NCI-H2227 (cell line): ENCODE measurements at regions not wholly inside any gene's neighbourhood (a gene's known extent, or its start where the extent isn't known, plus 50 kb on each side); places are given as distances from the start of the nearest gene placed in this dataset.
"Not testable (repeated sequence)": the region's sequence is repeated elsewhere in the genome, so short reads cannot be mapped to it uniquely, and the experiment has no call there.

Experiments used
- DNase-seq: peaks from one replicate; lab custom pipeline; 2025; ENCODE audit not compliant: unreplicated experiment; lab: John Stamatoyannopoulos, UW

DNA sequence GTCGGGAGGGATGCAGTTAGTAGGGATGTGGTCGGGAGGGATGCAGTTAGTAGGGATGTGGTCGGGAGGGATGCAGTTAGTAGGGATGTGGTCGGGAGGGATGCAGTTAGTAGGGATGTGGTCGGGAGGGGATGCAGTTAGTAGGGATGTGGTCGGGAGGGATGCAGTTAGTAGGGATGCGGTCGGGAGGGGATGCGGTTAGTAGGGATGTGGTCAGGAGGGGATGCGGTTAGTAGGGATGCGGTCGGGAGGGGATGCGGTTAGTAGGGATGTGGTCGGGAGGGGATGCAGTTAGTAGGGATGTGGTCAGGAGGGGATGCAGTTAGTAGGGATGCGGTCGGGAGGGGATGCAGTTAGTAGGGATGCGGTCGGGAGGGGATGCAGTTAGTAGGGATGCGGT lies 96.2 kb downstream of the BDH1 start:
- not testable (repeated sequence) for DNase-seq

DNA sequence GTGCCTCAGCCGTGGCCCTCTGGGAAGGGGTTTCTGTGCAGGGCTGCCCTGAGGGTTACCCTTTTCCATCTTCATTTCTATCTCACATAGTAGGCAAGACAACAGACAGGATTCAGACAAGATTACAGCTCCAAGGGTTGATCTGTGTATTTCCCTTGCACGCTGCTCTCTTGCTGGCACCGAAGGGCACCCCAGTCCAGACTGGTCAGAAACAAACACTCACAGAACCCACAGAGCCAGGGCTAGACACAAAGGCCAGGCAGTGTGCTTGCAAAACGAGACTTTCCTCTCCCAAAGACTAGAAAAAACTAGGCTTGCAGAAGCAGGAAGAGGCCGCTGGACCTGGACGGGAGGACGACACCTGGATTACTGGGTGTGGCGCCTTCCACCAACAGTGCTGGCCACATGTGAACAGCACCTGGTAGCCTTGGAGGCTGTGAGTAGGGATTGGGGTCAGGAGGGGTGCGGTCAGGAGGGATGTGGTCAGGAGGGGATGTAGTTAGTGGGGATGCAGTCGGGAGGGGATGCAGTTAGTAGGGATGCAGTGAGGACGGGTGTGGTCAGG lies 96.8 kb downstream of the BDH1 start:
- DNase-seq, result no peak

DNA sequence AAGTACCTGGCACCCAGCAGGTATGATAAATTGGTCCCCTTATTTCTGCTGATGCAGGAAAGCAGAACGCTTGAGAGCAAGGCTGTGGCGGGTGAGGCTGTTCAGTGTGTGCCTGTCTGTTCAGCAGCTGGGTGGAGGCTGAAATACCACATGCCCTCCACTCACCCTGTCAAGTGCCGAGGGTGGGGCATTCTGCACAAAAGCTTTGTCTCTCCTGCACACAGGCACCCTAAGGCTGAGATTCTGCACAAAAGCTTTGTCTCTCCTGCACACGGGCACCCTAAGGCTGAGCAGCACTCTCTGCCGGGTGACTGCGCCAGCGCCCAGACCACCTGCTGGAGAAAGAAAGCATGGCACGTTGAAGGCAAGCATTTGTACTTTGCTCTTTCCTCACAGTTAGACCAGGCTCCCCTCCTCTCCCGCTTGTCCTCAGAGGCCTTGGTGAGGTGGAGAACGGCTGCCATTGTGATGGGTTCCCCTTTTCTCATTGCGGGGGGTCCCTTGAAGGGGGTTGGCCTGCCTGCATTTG lies 97.5 kb downstream of the BDH1 start:
- DNase-seq, result no peak

DNA sequence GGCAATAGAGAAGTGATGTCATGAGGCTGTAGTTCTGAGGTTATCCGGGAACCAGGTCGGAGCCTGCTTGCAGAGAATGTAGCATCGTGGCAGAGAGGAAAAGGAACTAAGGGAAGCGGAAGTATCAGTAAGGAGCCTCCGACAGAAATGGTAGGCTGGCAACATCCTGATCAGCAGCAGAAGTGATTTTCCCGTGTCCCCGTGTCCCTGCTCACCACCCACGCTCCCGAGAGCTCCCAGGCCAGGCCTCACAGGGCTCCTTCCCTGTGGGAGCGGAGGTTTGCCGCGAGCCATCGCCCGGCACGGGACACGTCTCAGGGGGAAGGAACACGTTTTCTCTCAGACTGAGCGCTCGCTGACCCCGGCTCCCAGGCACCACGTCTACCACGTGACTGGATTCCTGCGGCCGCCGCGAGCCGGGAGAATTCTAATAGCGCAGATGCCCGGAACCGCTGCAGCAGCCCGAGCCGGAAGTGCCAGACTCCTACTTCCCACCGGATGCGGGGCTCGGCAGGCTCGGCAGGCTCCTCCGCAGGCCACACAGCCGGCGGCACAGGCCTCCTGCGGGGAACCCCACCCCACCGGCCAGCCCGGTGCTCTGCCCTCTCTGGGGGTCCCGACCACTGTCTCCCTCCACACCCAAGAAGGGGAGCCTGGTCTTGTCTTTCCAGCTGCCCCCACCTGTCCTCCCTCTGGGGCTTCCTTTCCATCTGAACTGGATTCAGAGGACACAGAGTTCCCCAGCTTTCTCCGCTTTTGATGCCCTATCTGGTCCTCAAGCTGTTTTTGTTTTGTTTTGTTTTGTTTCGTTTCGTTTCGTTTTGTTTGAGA lies 99.3 kb downstream of the BDH1 start:
- DNase-seq, result no peak

DNA sequence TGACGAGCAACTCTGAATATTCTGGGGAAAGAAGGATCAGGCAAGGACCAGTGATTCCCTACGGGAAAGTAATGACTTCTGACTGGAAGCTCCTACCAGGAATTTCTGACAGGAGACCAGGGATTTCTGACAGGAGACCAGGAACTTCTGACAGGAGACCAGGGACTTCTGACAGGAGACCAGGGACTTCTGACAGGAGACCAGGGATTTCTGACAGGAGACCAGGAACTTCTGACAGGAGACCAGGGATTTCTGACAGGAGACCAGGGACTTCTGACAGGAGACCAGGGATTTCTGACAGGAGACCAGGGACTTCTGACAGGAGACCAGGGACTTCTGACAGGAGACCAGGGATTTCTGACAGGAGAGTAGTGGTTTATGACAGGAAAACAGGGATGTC lies 100.9 kb downstream of the BDH1 start:
- not testable (repeated sequence) for DNase-seq

DNA sequence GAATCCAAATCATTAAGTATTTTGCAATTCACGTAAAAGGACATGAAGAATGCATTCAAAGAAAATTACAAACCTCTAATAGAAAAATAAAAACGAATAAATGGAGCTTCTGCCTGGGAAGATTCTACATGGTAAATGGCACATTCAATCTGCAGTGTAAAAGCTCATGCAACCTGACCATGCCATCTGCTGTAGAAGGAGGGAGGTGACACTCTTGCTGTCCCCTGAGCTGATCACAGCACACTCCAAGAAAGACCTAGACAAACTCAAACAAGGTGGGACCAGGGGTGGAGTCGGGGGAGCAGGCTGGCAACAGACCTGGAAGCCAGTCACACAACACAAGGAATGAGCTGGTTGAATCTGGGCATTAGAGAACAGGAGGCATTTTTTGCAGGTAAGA lies 101.8 kb downstream of the BDH1 start:
- DNase-seq, result no peak

DNA sequence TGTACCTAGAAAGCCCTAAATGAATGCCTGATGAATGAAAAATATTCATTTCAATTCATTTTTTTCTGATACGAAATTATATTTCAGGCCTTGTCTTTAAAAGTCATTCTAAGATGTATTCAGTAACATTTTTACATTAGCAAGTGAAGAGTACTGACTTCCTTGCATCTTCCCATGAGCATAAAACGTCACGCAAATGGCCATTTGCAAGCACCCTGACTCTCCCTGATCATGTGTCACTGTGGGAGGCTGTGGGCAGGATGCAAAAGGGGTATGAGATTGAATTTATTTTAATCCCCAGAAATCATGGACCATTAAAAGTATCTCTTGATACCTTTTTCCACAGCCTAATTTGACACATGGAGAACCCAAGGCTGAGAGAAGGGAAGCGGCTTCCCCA lies 105.0 kb downstream of the BDH1 start:
- no peak for DNase-seq

DNA sequence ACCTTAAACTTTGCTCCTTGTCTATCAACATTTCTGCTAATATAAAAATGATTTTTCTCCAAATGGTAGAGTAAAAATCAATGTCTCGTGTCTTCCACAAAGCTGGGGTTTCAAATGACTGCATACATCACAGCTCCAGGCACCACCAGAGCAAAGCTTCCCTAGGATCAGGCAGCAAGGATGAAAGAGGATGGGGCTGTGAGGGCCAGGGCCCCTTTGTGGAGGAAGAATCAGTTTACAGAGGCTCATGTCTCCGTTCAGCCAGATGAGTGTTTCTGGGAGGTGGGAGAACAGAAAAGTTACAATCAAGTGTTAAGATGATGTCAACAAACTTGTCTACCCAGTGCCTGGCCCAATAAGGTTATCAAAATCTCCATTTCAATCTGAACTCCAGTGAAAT lies 105.5 kb downstream of the BDH1 start:
- no peak for DNase-seq

DNA sequence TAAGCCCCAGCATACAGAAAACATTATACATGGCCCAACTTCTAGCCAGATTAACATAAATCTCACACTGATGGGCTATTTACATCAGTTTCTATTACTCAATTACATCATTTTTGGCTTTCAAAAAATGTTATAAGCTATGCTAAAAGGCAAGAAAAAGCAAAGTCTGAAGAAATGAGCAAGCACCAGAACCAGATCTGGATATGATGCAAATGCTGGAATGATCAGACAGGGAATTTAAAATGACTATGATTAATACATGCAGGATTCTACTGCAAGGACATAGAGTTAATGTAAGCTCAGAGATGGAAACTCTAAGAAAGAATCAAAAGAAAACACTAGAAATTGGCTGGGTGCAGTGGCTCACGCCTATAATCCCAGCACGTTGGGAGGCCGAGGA lies 106.6 kb downstream of the BDH1 start:
- not testable (repeated sequence) for DNase-seq

DNA sequence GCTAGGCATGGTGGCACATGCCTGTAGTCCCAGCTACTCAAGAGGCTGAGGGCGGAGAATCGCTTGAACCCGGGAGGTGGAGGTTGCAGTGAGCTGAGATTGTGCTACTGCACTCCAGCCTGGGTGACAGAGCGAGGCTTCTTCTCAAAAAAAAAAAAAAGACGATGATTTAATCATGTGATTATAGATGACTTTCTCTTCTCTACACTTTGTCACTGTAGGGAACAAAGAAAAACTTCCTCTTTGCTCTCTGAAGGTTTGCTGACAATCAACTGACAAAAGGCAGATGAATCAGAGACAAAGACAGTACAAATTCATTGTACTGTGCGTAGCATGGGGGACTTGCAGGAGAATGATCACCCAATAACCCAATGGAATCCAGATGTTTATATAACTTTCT lies 108.0 kb downstream of the BDH1 start:
- DNase-seq, result not testable (repeated sequence)

DNA sequence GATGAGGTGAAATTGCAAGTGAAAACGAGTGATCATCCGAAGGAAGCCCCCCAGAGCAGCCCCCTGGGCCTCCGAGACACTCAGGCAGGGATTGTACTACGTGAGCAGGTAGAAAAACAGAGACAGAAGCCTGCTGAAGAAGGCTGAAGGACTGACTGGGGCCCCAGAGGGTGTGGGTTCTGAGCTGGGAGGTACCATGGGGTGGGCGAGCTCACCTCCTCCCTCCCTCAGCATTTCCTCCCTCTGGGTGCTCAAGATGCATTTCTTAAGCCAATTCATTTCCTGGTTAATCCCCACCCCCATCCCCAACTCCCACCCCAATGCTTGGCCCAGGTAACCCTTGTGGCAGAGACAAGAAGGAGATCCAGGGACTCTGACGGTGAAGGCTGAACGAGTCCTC lies 108.7 kb downstream of the BDH1 start:
- DNase-seq, result no peak

DNA sequence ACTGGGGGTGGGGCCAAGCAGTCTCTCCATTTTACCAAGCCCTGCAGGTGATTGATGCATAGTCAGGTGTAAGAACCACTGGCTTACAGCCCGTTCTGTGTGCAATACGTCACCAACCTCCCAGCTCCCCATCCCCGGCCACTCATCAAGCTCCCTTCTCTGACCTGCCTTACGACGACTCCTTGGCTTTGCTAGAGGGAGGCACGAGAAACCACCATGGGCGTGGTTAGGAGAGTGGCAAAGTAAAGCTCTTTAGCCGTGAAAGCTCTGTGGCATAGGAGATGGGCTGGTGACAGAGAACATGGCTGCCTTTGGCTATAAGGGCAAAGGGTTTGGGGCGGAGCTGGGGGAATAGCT lies 109.1 kb downstream of the BDH1 start:
- no peak for DNase-seq

DNA sequence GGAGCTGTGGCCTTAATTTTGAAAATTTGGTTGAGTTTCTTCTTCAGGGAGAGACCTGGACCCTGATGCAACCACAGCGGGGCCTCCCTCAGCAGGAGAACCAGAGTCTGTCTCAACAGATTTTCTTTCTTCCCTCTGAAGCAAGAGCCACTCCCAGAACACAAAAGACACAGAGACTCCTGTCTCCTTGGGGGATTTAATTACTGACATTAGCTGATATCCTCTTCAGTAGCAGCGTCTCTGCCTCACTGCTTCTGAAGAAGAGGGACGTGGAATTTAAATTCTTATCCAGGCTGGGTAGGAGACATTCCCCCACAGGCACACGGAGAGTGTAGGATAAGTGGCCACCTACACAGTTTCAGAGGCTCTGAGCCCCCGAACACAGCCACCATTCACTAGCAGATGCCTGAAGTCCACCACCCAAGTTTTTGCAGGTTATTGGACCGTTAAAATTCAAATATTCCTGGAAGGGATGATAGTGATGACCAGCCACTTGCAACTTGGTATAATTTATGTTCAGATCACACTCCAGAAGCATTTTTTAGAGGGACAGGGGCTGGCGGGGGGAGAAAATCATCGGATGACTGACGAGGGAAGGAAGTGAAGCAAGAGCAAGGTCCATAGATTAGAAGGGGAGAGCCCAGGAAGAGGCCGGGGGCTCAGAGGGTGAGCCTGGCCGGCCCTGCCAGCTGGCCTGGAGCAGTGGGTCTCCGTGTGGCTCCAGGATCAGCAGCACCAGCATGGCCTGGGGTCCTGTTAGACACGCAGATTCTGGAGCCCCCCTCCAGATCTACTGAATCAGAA lies 109.7 kb downstream of the BDH1 start:
- no peak for DNase-seq

DNA sequence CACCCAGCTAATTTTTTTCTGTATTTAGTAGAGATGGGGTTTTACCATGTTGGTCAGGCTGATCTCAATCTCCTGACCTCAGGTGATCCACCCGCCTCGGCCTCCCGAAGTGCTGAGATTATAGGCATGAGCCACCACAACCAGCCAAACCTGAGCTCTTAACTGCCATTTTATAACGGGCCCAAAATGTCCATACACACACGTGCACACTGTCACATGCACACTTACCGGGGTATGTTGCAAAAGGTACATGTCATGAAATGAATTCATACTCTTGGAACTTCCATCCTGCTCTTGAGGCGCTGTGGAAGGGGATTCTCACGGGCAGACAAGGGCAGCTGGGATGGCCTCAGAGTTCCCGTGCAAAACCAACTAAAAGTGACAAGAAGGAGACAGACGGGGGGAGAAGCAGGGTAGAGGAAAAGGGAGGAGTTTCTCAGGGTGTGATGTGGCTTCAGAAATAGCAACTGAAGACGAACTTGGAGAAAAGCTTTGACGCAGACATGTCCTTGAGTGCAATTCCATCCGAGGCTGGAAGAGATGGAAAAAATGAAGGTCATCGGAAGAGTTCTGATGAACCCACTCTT lies 110.9 kb downstream of the BDH1 start:
- DNase-seq, result no peak

DNA sequence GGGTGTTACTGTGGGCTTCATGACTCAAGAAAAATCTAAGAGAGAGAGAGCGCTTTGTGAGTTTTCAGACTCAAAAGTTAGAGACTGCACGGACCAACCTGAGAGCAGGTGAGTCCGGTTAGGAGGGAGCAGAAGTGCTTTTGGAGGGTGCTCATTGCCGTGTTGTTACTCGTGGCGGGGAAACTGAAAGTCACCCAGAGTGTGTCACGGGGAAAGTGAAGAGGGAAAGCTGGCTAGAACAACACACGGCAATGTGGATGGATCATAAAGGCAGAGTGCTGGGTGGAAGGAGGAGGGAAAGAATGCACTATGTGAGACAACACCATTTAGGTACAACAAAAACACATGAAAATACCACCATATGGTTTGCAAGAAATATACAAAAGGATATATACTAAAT lies 112.3 kb downstream of the BDH1 start:
- no peak for DNase-seq

DNA sequence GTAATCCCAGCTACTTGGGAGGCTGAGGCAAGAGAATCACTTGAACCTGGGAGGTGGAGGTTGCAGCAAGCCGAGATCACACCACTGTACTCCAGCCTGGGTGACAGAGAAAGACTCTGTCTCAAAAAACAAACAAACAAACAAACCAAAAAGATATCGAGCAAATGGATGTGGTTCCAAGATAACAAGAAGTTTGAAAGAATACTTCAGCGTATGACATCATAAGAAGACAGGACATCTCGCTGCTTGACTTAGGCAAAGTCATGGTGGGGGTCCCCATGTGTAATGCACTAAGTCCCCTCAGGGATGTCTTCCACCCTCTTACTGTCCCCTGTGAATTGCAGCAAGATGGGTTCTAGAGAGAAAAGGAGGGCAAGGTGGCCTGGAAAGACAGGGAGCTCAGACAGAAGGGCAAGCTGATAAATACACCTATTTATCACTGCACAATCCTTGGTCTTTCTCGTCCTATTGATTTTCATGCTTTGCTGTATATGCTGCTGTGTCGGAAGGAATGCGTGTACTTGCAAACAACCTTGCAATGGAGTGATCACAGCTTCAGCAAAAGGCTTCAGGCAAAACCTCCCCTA lies 115.0 kb downstream of the BDH1 start:
- DNase-seq, result no peak

DNA sequence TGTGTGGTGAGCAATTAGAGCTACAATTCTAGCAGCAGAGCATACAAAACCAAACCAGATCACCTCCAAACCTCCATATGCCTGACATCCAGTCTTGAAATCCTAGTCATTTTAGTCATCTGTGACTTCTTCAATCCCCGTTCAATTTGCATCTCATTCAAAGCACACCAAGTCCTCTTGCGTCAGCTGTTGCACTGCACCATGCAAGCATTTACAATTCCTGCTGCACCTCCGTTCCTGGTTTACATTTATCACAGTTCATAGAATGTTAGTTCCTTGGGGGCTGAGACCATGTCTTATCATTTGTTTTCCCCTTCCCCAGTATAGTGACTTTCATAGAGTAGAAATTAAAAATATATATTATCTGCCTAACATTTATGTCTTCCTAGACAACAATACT lies 116.9 kb downstream of the BDH1 start:
- no peak for DNase-seq

DNA sequence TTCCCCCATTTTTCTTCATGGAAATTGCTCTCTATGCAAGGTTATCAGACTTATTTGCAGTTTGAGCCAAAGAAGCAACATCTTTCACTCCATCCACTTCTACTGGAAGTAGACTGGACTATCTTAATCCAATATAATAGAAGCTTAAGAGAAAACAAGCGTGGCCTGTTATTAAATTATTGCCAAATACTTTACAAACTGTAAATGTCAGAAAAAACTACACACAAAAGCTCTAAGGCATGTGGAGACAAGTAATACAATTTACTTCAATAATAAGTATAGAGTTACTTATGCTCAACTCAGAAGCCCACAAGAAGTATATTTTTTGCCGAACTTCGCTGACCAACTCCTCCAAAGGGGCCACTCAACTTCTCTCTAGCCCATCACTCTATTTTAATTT lies 120.3 kb downstream of the BDH1 start:
- no peak for DNase-seq

DNA sequence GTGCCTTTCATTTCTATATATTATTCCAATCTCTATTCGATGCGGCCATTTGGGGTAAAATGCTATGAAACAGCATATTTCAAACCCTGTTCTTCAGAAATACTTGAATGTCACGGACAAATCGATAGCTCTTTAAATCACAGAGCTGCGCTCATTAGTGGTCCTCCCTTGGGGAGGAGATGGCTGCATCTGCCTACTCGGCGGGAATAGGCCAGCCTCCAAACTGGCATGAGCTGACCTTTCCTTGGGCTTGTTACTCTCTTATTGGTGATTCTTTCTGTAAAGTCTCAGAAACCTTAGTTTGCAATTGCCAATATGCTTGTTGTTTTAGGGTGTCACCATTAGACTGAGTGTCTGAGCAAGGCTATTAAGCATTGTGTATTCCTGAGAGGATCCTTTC lies 120.9 kb downstream of the BDH1 start:
- peak; percentile 45 for DNase-seq

DNA sequence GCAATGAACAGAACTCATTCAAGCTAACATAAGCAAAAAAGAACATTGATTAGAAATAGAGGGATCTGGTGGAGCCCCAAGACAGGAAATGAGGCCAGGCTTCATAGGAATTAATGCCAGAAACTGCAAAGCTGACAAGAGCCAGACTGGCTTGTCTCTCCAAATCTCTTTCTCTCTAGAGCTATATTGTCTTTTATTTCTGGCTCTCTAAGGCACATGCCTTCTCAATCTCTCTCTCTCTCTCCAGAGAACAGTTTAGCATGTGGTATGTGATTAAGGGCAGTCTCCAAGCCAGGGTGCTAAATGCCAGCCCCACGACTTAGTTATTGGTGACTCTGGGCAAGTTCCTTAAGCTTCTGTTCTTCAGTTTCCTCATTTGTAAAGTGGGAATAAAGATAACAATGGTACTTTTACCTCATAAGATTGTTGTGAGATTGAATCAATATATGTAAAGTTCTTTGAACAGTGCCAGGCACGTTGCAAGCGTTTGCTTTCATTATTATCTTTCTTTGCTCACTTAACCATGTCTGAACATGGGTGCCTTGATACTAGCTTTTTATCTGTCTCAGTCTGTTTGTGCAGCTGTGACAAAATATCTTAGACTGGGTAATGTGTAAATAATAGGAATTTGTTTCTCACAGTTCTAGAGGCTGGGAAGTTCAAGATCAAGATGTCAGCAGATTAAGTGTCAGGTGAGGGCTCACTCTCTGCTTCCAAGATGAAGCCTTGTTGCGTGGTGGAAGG lies 123.2 kb downstream of the BDH1 start:
- no peak for DNase-seq
